ENCODE measurements at regions not wholly inside any gene's neighbourhood (a gene's known extent, or its start where the extent isn't known, plus 50 kb on each side); places are given as distances from the start of the nearest gene placed in this dataset.
A peak's percentile ranks its signal among the peaks of the same experiment; 100 is the strongest.

- TF ChIP-seq CTCF (IDR thresholded peaks at IDR 0.05; ENCODE audit: low read depth, low read length, missing input control), result no peak
- no peak for TF ChIP-seq ZBTB33 (IDR thresholded peaks at IDR 0.05)
- TF ChIP-seq ATF3 (IDR thresholded peaks at IDR 0.05), result no peak
- no peak for TF ChIP-seq TAF1 (conservative IDR thresholded peaks at IDR 0.05)
- no peak for TF ChIP-seq RAD21 (IDR thresholded peaks at IDR 0.05)
- no peak for TF ChIP-seq GABPA (IDR thresholded peaks at IDR 0.05 in 1 of 2, conservative IDR thresholded peaks at IDR 0.05 in 1 of 2)
- no peak for TF ChIP-seq FOXA1 (IDR thresholded peaks at IDR 0.05)
- TF ChIP-seq REST (IDR thresholded peaks at IDR 0.05), result no peak
- no peak for TF ChIP-seq RXRA (IDR thresholded peaks at IDR 0.05)
- no peak for TF ChIP-seq MAX (IDR thresholded peaks at IDR 0.05)
- TF ChIP-seq EGR1 (IDR thresholded peaks at IDR 0.05; ENCODE audit: low read depth in 2 of 2), result no peak
- no peak for TF ChIP-seq FOXA2 (IDR thresholded peaks at IDR 0.05)
- TF ChIP-seq SP1 (IDR thresholded peaks at IDR 0.05), result peak; percentile 68
Measured at GRCh38 chr3:87148020-87148419, 79.1 kb upstream of the CHMP2B start.
